ENCODE measurements at regions not wholly inside any gene's neighbourhood (a gene's known extent, or its start where the extent isn't known, plus 50 kb on each side); places are given as distances from the start of the nearest gene placed in this dataset.
"Not testable (repeated sequence)": the region's sequence is repeated elsewhere in the genome, so short reads cannot be mapped to it uniquely, and the experiment has no call there.

- H3K4me3 ChIP-seq (ENCODE audit: low read depth, low read length) = no peak overlapping the region
- DNase-seq (ENCODE audit: low read depth) = no peak
Measured at GRCh38 chr4:127406187-127406586, 226.6 kb upstream of the INTU start.

- not testable (repeated sequence) for H3K4me3 ChIP-seq (ENCODE audit: low read depth, low read length); DNase-seq (ENCODE audit: low read depth)
Measured at GRCh38 chr4:127407572-127407971, 225.2 kb upstream of the INTU start.

- H3K4me3 ChIP-seq (ENCODE audit: low read depth, low read length) = no peak overlapping the region
- no peak for DNase-seq (ENCODE audit: low read depth)
Measured at GRCh38 chr4:127410201-127410600, 222.6 kb upstream of the INTU start.

- no peak for DNase-seq (ENCODE audit: low read depth)
- no peak overlapping the region for H3K4me3 ChIP-seq (ENCODE audit: low read depth, low read length)
Measured at GRCh38 chr4:127410644-127411043, 222.1 kb upstream of the INTU start.

- no peak overlapping the region for H3K4me3 ChIP-seq (ENCODE audit: low read depth, low read length)
Measured at GRCh38 chr4:127414951-127415606, 217.7 kb upstream of the INTU start.

GRCh38 chr4:127416115-127416514 lies 216.6 kb upstream of the INTU start:
- H3K4me3 ChIP-seq (ENCODE audit: low read depth, low read length) = no peak overlapping the region
- DNase-seq (ENCODE audit: low read depth) = no peak

More at GRCh38 chr4:127414951-127415606, 217.7 kb upstream of the INTU start:
- no peak for DNase-seq (ENCODE audit: low read depth)

GRCh38 chr4:127417885-127418535 lies 214.7 kb upstream of the INTU start:
- DNase-seq (ENCODE audit: low read depth) = no peak
- no peak overlapping the region for H3K4me3 ChIP-seq (ENCODE audit: low read depth, low read length)

GRCh38 chr4:127419431-127419830 lies 213.3 kb upstream of the INTU start:
- no peak overlapping the region for H3K4me3 ChIP-seq (ENCODE audit: low read depth, low read length)
- no peak for DNase-seq (ENCODE audit: low read depth)

- no peak overlapping the region for H3K4me3 ChIP-seq (ENCODE audit: low read depth, low read length)
- DNase-seq (ENCODE audit: low read depth) = no peak
Measured at GRCh38 chr4:127421437-127421836, 211.3 kb upstream of the INTU start.

- H3K4me3 ChIP-seq (ENCODE audit: low read depth, low read length) = no peak overlapping the region
Measured at GRCh38 chr4:127425202-127425845, 207.4 kb upstream of the INTU start.

GRCh38 chr4:127425851-127426250 lies 206.9 kb upstream of the INTU start:
- DNase-seq (ENCODE audit: low read depth) = no peak
- no peak overlapping the region for H3K4me3 ChIP-seq (ENCODE audit: low read depth, low read length)

More at GRCh38 chr4:127425202-127425845, 207.4 kb upstream of the INTU start:
- no peak for DNase-seq (ENCODE audit: low read depth)

GRCh38 chr4:127441571-127441970 lies 191.2 kb upstream of the INTU start:
- H3K4me3 ChIP-seq (ENCODE audit: low read depth, low read length) = no peak overlapping the region
- no peak for DNase-seq (ENCODE audit: low read depth)

GRCh38 chr4:127445471-127445870 lies 187.3 kb upstream of the INTU start:
- no peak overlapping the region for H3K4me3 ChIP-seq (ENCODE audit: low read depth, low read length)
- no peak for DNase-seq (ENCODE audit: low read depth)

GRCh38 chr4:127446427-127446885 lies 186.3 kb upstream of the INTU start:
- DNase-seq (ENCODE audit: low read depth) = no peak
- H3K4me3 ChIP-seq (ENCODE audit: low read depth, low read length) = no peak overlapping the region

- DNase-seq (ENCODE audit: low read depth) = no peak
- no peak overlapping the region for H3K4me3 ChIP-seq (ENCODE audit: low read depth, low read length)
Measured at GRCh38 chr4:127448986-127449385, 183.8 kb upstream of the INTU start.

GRCh38 chr4:127449449-127449848 lies 183.3 kb upstream of the INTU start:
- DNase-seq (ENCODE audit: low read depth) = no peak
- H3K4me3 ChIP-seq (ENCODE audit: low read depth, low read length) = no peak overlapping the region

GRCh38 chr4:127450276-127450675 lies 182.5 kb upstream of the INTU start:
- no peak overlapping the region for H3K4me3 ChIP-seq (ENCODE audit: low read depth, low read length)
- no peak for DNase-seq (ENCODE audit: low read depth)

- DNase-seq (ENCODE audit: low read depth) = no peak
- H3K4me3 ChIP-seq (ENCODE audit: low read depth, low read length) = no peak overlapping the region
Measured at GRCh38 chr4:127463883-127464282, 168.9 kb upstream of the INTU start.

- no peak overlapping the region for H3K4me3 ChIP-seq (ENCODE audit: low read depth, low read length)
- DNase-seq (ENCODE audit: low read depth) = no peak
Measured at GRCh38 chr4:127469542-127469941, 163.2 kb upstream of the INTU start.

GRCh38 chr4:127469959-127470809 lies 162.6 kb upstream of the INTU start:
- no peak for DNase-seq (ENCODE audit: low read depth)
- H3K4me3 ChIP-seq (ENCODE audit: low read depth, low read length) = no peak overlapping the region
